Esophagus muscularis mucosa (tissue), 4 donors: ENCODE measurements at regions not wholly inside any gene's neighbourhood (a gene's known extent, or its start where the extent isn't known, plus 50 kb on each side); places are given as distances from the start of the nearest gene placed in this dataset.
"Not testable (repeated sequence)": the region's sequence is repeated elsewhere in the genome, so short reads cannot be mapped to it uniquely, and the experiment has no call there.

ENCODE experiments used
- DNase-seq: peaks from one replicate; pipeline ENCODE4 v3.0.0-alpha.2; 2017; ENCODE audit errors: extremely low spot score
- H3K27ac ChIP-seq, 4 donors: fragments of 200-600 bp; sonication (generic); replicated peaks in 1 of 4; 1 replicate in 3 of 4; 2 replicates in 1 of 4; pipeline ENCODE4 v1.5.1; 2016 to 2019; ENCODE audit warnings: mild to moderate bottlenecking in 1 of 4
- H3K27me3 ChIP-seq, 4 donors: fragments of 200-600 bp; sonication (generic); one replicate each; pipeline versions ENCODE4 v1.5.1 to v1.6.0; 2016 to 2019
- H3K36me3 ChIP-seq, 4 donors: fragments of 200-600 bp; sonication (generic); one replicate each; pipeline ENCODE4 v1.5.1; 2016 to 2019
- H3K4me1 ChIP-seq, 4 donors: fragments of 200-600 bp; sonication (generic); one replicate each; pipeline ENCODE4 v1.5.1; 2016 to 2019
- H3K4me3 ChIP-seq, 4 donors: fragments of 200-600 bp; sonication (generic); 1 replicate in 2 of 4; 2 replicates in 2 of 4; pipeline ENCODE4 v1.5.1; 2016 to 2019; ENCODE audit warnings: mild to moderate bottlenecking in 4 of 4, moderate library complexity in 1 of 4
- H3K9me3 ChIP-seq, 4 donors: fragments of 200-600 bp; sonication (generic); 1 replicate in 3 of 4; 2 replicates in 1 of 4; pipeline ENCODE4 v1.5.1; 2016 to 2019
- EP300 ChIP-seq: sonication (generic); formaldehyde crosslinking; IDR thresholded peaks from one replicate; pipeline ENCODE4 v1.6.1; 2017; ENCODE audit warnings: antibody characterized with exemption
- POLR2A ChIP-seq: fragments of 450-650 bp; IDR thresholded peaks from one replicate; pipeline ENCODE4 v1.6.1; 2017; ENCODE audit warnings: antibody characterized with exemption, moderate library complexity, mild to moderate bottlenecking, low read depth
- POLR2AphosphoS5 ChIP-seq, 2 donors: sonication (generic); formaldehyde crosslinking; IDR thresholded peaks; one replicate each; pipeline ENCODE4 v1.6.1; 2017; ENCODE audit warnings: antibody characterized with exemption in 2 of 2
- WGBS: methylation state at CpG from one replicate; pipeline ENCODE4 v1.1.5; 2018; 5-methylcytosine and 5-hydroxymethylcytosine counted together
- intact Hi-C: fragments of 100-400 bp; cut with DNase I; formaldehyde crosslinking; loops from one replicate; pipeline ENCODE4 v1.15.1; 2023
- TF ChIP-seq, protein P1 (sequence below), 3 experiments: fragments of 200-600 bp in 2 of 3; fragments of 450-650 bp in 1 of 3; sonication (generic) in 2 of 3; IDR thresholded peaks; one replicate each; pipeline ENCODE4 v1.5.1; 2017 to 2019; ENCODE audit warnings: antibody characterized with exemption in 3 of 3, mild to moderate bottlenecking in 2 of 3, moderate library complexity in 1 of 3

DNA sequence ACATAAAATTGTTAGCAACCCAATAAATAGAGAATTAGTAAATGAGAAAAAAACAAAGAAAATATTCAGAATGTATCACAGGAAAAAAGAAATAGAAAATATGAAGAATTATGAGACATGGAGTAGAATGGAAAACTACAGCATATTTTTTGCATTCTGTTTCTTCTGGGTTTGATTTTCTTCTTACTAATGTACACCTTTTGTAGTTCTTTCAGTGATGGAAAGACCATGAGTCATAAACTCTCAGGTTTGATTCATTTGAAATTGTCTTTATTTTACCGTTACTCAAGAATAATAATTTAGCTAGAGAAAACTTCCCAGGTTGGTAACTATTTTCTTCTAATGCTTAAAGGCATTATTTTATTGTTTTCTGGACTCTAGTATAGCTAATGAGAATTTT, 90.3 kb upstream of the TMEM170B start:
- Histone ChIP-seq H3K36me3 (no peaks in the 10 kb centered on the region), H3K4me3 (no peak overlapping the region), H3K27ac (no peak overlapping the region), H3K27me3 (no peaks in the 10 kb centered on the region), H3K9me3 (no peaks in the 10 kb centered on the region), H3K4me1 (no peaks in the 10 kb centered on the region)
- 100% methylated on average over 1 of the region's 1 CpG for WGBS
- no peak for DNase-seq
- intact Hi-C loops: no loop called here
- TF ChIP-seq EP300 (no peak), POLR2AphosphoS5 (IDR thresholded peaks at IDR 0.05) (no peak), POLR2A (no peak)
- TF ChIP-seq, protein P1, sequence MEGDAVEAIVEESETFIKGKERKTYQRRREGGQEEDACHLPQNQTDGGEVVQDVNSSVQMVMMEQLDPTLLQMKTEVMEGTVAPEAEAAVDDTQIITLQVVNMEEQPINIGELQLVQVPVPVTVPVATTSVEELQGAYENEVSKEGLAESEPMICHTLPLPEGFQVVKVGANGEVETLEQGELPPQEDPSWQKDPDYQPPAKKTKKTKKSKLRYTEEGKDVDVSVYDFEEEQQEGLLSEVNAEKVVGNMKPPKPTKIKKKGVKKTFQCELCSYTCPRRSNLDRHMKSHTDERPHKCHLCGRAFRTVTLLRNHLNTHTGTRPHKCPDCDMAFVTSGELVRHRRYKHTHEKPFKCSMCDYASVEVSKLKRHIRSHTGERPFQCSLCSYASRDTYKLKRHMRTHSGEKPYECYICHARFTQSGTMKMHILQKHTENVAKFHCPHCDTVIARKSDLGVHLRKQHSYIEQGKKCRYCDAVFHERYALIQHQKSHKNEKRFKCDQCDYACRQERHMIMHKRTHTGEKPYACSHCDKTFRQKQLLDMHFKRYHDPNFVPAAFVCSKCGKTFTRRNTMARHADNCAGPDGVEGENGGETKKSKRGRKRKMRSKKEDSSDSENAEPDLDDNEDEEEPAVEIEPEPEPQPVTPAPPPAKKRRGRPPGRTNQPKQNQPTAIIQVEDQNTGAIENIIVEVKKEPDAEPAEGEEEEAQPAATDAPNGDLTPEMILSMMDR (IDR thresholded peaks at IDR 0.05): no peak

DNA sequence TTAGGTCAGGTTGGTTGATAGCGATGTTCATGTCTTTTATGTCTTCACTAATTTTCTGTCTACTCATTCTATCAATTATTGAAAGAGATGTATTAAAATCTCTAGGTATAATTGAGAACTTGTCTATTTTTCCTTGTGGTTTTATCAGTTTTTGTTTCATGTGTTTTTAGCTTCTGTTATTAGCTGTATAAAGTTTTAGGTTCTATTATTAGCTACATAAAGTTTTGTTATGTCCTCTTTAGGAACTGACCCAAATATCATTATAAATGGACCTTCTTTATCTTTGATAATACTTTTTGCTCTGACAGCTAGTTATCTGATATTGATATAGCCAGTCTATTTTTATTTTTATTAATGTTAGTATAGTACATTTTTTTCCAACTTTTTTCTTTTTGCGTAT, 92.4 kb upstream of the TMEM170B start:
- Histone ChIP-seq H3K9me3 (no peaks in the 10 kb centered on the region), H3K27ac (no peak overlapping the region), H3K27me3 (no peaks in the 10 kb centered on the region), H3K36me3 (no peaks in the 10 kb centered on the region), H3K4me3 (no peak overlapping the region), H3K4me1 (no peaks in the 10 kb centered on the region)
- WGBS: 96% methylated on average over 2 of the region's 2 CpGs
- DNase-seq: no peak
- intact Hi-C loops: no loop called here
- TF ChIP-seq POLR2AphosphoS5 (IDR thresholded peaks at IDR 0.05) (no peak), EP300 (no peak), POLR2A (no peak)
- TF ChIP-seq, protein P1 (IDR thresholded peaks at IDR 0.05): no peak

DNA sequence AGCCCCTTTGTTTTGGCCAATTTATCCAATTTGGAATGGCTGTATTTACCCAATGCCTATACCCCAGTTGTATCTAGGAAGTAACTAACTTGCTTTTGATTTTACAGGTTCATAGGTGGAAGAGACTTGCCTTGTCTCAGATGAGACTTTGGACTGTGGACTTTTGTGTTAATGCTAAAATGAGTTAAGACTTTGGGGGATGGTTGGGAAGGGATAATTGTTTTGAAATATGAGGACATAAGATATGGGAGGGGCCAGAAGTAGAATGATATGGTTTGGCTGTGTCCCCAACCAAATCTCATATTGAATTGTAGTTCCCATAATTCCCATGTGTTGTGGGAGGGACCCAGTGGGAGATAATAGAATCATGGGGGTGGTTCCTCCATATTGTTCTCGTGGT, 94.4 kb upstream of the TMEM170B start:
- WGBS: 80% methylated on average over 1 of the region's 1 CpG
- intact Hi-C loops, H3K27ac ChIP-seq: not testable (repeated sequence)

DNA sequence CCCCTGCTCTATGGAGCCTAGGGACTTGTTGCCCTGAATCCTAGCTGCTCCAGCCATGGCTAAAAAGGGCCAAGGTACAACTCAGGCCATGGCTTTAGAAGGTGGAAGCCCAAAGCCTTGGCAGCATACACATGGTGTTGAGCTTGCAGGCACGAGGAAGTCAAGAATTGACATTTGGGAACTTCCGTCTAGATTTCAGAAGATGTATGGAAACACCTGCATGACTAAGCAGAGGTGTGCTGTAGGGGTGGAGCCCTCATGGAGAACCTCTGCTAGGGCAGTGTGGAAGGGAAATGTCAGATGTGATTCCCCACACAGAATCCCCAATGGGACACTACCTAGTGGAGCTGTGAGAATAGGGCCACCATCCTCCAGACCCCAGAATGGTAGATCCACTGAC, 95.1 kb upstream of the TMEM170B start:
- DNase-seq: no peak
- no peak overlapping the region for H3K27ac ChIP-seq
- peaks cover 0 to 9% (median 4%) of the 10 kb centered on the region in 4 donors for H3K4me1 ChIP-seq
- intact Hi-C loops: no loop called here
- TF ChIP-seq EP300: no peak
- TF ChIP-seq POLR2A: no peak
- no peak for TF ChIP-seq POLR2AphosphoS5 (IDR thresholded peaks at IDR 0.05)
- TF ChIP-seq, protein P1 (IDR thresholded peaks at IDR 0.05): no peak
- H3K9me3 ChIP-seq: no peaks in the 10 kb centered on the region
- 67% methylated on average over 2 of the region's 2 CpGs for WGBS
- no peaks in the 10 kb centered on the region for H3K36me3 ChIP-seq
- no peak overlapping the region for H3K4me3 ChIP-seq
- H3K27me3 ChIP-seq: no peaks in the 10 kb centered on the region

More for the DNA sequence above, 94.4 kb upstream of the TMEM170B start:
- H3K9me3 ChIP-seq, H3K4me3 ChIP-seq, DNase-seq, H3K4me1 ChIP-seq, H3K27me3 ChIP-seq, H3K36me3 ChIP-seq: not testable (repeated sequence)

DNA sequence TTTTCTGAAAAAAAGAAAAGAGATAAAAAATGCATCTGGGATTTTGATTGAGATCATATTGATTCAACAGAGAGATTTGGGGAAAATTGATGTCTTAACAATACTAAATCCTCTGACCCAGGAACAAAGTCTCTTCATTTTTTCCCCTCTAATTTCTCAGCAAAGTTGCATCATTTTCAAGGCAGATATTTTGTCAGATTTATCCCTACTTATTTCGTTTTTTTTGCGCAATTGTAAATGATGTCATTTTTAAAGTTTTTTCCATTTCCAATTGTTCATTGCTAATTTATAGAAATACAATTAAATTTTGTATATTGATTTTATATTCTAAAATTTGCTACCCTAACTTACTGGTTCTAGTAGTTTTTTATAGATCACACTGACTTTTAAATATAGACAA, 97.7 kb upstream of the TMEM170B start:
- Histone ChIP-seq H3K36me3 (no peaks in the 10 kb centered on the region), H3K4me1 (peaks cover 3 to 15% (median 7%) of the 10 kb centered on the region in 4 donors), H3K27me3 (no peaks in the 10 kb centered on the region), H3K9me3 (no peaks in the 10 kb centered on the region), H3K27ac (no peak overlapping the region), H3K4me3 (no peak overlapping the region)
- intact Hi-C loops: loop anchor here (5.0 kb wide), 1 partner anchor 32 kb away; no protein-coding TSS in a partner anchor
- TF ChIP-seq POLR2A: no peak
- TF ChIP-seq POLR2AphosphoS5 (IDR thresholded peaks at IDR 0.05): no peak
- TF ChIP-seq, protein P1 (IDR thresholded peaks at IDR 0.05): no peak
- TF ChIP-seq EP300: no peak
- WGBS: 82% methylated on average over 2 of the region's 2 CpGs
- DNase-seq: no peak
